Neural cell (in vitro differentiated cells): ENCODE measurements at regions not wholly inside any gene's neighbourhood (a gene's known extent, or its start where the extent isn't known, plus 50 kb on each side); places are given as distances from the start of the nearest gene placed in this dataset.

Source experiments
- H2AFZ ChIP-seq: fragments of 200-600, 300-800 bp; sonication (generic), shearing (Covaris generic); 2 replicates; pipeline ENCODE4 v1.6.0; 2014; ENCODE audit warnings: low read depth, mild to moderate bottlenecking, antibody characterized with exemption, low read length, moderate library complexity
- H3F3A ChIP-seq: fragments of 200-600 bp; shearing (Covaris generic); 2 replicates; pipeline ENCODE4 v1.6.1; 2016; ENCODE audit warnings: mild to moderate bottlenecking, moderate library complexity, mixed read lengths, antibody characterized with exemption, low read length; ENCODE audit not compliant: insufficient read depth, poor library complexity, severe bottlenecking
- H3K27ac ChIP-seq: fragments of 200-600, 300-800 bp; sonication (generic), shearing (Covaris generic); 2 replicates; pipeline ENCODE4 v1.5.1; 2014; ENCODE audit warnings: mild to moderate bottlenecking, low read length, moderate library complexity
- H3K27me3 ChIP-seq: fragments of 300-800, 200-600 bp; sonication (generic), shearing (Covaris generic); 2 replicates; pipeline ENCODE4 v1.6.0; 2014; ENCODE audit warnings: mild to moderate bottlenecking, low read depth, low read length, moderate library complexity; ENCODE audit not compliant: insufficient read depth
- H3K36me3 ChIP-seq: fragments of 300-800, 200-600 bp; sonication (generic), shearing (Covaris generic); 2 replicates; pipeline ENCODE4 v1.5.1; 2014; ENCODE audit warnings: mild to moderate bottlenecking, antibody characterized with exemption, low read length, moderate library complexity; ENCODE audit not compliant: insufficient read depth
- H3K4me2 ChIP-seq: fragments of 300-800, 200-600 bp; sonication (generic), shearing (Covaris generic); 2 replicates; pipeline ENCODE4 v1.6.0; 2014; ENCODE audit warnings: mild to moderate bottlenecking, low read length
- H3K4me3 ChIP-seq: fragments of 300-800, 200-600 bp; sonication (generic), shearing (Covaris generic); 2 replicates; pipeline ENCODE4 v1.5.1; 2014; ENCODE audit warnings: mild to moderate bottlenecking, low read length, moderate library complexity
- H3K79me2 ChIP-seq: fragments of 200-600 bp; shearing (Covaris generic); replicated peaks from 2 replicates; pipeline ENCODE4 v1.6.0; 2014; ENCODE audit warnings: mild to moderate bottlenecking, low read length, moderate library complexity; ENCODE audit not compliant: insufficient read depth
- H3K9ac ChIP-seq: fragments of 300-800, 200-600 bp; sonication (generic), shearing (Covaris generic); 2 replicates; pipeline ENCODE4 v1.6.1; 2016; ENCODE audit warnings: mild to moderate bottlenecking, low read length, mixed read lengths
- H3K9me2 ChIP-seq: fragments of 200-600 bp; shearing (Covaris generic); 2 replicates; pipeline ENCODE4 v1.6.1; 2016; ENCODE audit warnings: mild to moderate bottlenecking, low read length, mixed read lengths; ENCODE audit not compliant: insufficient read depth
- H3K9me3 ChIP-seq: fragments of 200-600, 300-800 bp; sonication (generic), shearing (Covaris generic); 2 replicates; pipeline ENCODE4 v1.6.1; 2016; ENCODE audit warnings: mild to moderate bottlenecking, mixed run types, low read length, moderate library complexity, mixed read lengths
- H4K20me1 ChIP-seq: fragments of 200-600 bp; shearing (Covaris generic); 2 replicates; pipeline ENCODE4 v1.6.1; 2016; ENCODE audit warnings: mild to moderate bottlenecking, mixed run types; ENCODE audit not compliant: insufficient read depth
- CTCF ChIP-seq: fragments of 450-650 bp; IDR thresholded peaks from 2 replicates; pipeline ENCODE4 v1.5.1; 2014; ENCODE audit warnings: antibody characterized with exemption, mild to moderate bottlenecking, moderate library complexity; ENCODE audit not compliant: poor library complexity, severe bottlenecking
- EP300 ChIP-seq: fragments of 450-650 bp; conservative IDR thresholded peaks from 2 replicates; pipeline ENCODE4 v1.6.1; 2014; ENCODE audit warnings: antibody characterized with exemption, mild to moderate bottlenecking, moderate library complexity; ENCODE audit not compliant: poor library complexity, severe bottlenecking
- EZH2 ChIP-seq: fragments of 200-600, 300-800 bp; shearing (Covaris generic), sonication (generic); IDR thresholded peaks from 2 replicates; pipeline ENCODE4 v1.6.1; 2014; ENCODE audit warnings: antibody characterized with exemption, low read length, borderline replicate concordance, mild to moderate bottlenecking; ENCODE audit not compliant: insufficient read depth, poor library complexity, severe bottlenecking
- MXI1 ChIP-seq: fragments of 450-650 bp; conservative IDR thresholded peaks from 2 replicates; pipeline ENCODE4 v1.6.1; 2014; ENCODE audit warnings: antibody characterized with exemption, mild to moderate bottlenecking; ENCODE audit not compliant: poor library complexity, severe bottlenecking
- POLR2AphosphoS5 ChIP-seq: IDR thresholded peaks from 2 replicates; pipeline ENCODE4 v1.6.1; 2012
- RAD21 ChIP-seq: fragments of 450-650 bp; conservative IDR thresholded peaks from 2 replicates; pipeline ENCODE4 v1.6.1; 2014; ENCODE audit warnings: antibody characterized with exemption, mild to moderate bottlenecking, moderate library complexity
- SMC3 ChIP-seq: fragments of 450-650 bp; conservative IDR thresholded peaks from 2 replicates; pipeline ENCODE4 v1.6.1; 2014; ENCODE audit warnings: antibody characterized with exemption, mild to moderate bottlenecking, moderate library complexity; ENCODE audit not compliant: poor library complexity
- TAF1 ChIP-seq: IDR thresholded peaks from 2 replicates; pipeline ENCODE4 v1.6.1; 2012; ENCODE audit warnings: low read depth
- TF ChIP-seq, protein P1 (sequence below): IDR thresholded peaks from 2 replicates; pipeline ENCODE4 v1.6.1; 2012; ENCODE audit warnings: borderline replicate concordance

DNA sequence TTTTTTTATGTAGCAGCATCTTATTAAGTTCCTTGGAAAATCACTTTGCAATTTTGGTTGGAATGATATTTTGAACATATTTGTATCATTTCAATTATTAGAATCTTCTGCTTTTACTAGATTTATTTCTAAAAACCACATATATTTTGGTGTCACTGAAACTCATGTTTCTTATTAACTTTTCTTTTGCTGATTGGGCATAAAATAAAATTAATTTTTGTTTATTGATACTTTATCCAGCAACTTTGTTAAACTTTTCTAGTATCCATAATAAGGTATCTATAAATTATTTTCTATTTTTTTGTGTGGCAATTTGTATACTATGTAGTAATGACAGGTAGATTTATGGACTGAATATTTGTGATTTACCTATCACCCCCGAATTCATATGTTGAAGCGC lies 556.4 kb upstream of the ATXN8OS start:
- Histone ChIP-seq H3K79me2 (no peaks in the 10 kb centered on the region), H3K36me3 (no peaks in the 10 kb centered on the region), H3F3A (no peaks in the 10 kb centered on the region), H2AFZ (no peak overlapping the region), H3K9ac (no peak overlapping the region), H3K27me3 (no peaks in the 10 kb centered on the region), H4K20me1 (no peaks in the 10 kb centered on the region), H3K9me2 (no peaks in the 10 kb centered on the region), H3K9me3 (no peaks in the 10 kb centered on the region), H3K27ac (no peak overlapping the region), H3K4me2 (no peak overlapping the region), H3K4me3 (no peak overlapping the region)
- TF ChIP-seq, protein P1, sequence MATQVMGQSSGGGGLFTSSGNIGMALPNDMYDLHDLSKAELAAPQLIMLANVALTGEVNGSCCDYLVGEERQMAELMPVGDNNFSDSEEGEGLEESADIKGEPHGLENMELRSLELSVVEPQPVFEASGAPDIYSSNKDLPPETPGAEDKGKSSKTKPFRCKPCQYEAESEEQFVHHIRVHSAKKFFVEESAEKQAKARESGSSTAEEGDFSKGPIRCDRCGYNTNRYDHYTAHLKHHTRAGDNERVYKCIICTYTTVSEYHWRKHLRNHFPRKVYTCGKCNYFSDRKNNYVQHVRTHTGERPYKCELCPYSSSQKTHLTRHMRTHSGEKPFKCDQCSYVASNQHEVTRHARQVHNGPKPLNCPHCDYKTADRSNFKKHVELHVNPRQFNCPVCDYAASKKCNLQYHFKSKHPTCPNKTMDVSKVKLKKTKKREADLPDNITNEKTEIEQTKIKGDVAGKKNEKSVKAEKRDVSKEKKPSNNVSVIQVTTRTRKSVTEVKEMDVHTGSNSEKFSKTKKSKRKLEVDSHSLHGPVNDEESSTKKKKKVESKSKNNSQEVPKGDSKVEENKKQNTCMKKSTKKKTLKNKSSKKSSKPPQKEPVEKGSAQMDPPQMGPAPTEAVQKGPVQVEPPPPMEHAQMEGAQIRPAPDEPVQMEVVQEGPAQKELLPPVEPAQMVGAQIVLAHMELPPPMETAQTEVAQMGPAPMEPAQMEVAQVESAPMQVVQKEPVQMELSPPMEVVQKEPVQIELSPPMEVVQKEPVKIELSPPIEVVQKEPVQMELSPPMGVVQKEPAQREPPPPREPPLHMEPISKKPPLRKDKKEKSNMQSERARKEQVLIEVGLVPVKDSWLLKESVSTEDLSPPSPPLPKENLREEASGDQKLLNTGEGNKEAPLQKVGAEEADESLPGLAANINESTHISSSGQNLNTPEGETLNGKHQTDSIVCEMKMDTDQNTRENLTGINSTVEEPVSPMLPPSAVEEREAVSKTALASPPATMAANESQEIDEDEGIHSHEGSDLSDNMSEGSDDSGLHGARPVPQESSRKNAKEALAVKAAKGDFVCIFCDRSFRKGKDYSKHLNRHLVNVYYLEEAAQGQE, result no peak
- TF ChIP-seq POLR2AphosphoS5, result no peak
- TF ChIP-seq CTCF, result no peak
- no peak for TF ChIP-seq TAF1
- no peak for TF ChIP-seq SMC3
- TF ChIP-seq MXI1, result no peak
- TF ChIP-seq RAD21, result no peak
- no peak for TF ChIP-seq EP300
- no peak for TF ChIP-seq EZH2

DNA sequence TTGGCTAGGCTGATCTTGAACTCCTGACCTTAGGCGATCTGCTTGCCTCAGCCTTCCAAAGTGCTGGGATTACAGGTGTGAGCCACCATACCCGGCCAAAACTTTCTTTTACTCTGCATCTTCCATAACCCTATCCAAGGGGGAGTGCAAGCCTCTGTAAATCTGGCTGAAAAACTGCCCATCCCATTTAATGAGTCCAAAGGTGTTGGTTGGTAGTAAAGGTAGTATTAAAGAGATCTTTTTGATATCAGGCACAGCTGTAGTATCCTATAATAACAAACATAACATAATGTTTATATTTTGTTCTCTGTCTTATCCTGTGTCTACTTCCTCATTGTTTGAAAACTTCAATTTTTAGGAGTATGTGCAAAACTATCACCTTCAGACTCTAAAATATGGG lies 559.8 kb upstream of the ATXN8OS start:
- no peaks in the 10 kb centered on the region for H3K27me3 ChIP-seq
- no peak overlapping the region for H3K4me2 ChIP-seq
- H3K9me3 ChIP-seq, result no peaks in the 10 kb centered on the region
- TF ChIP-seq SMC3, result no peak
- H2AFZ ChIP-seq, result no peak overlapping the region
- H3K36me3 ChIP-seq, result no peaks in the 10 kb centered on the region
- H3F3A ChIP-seq, result no peaks in the 10 kb centered on the region
- H4K20me1 ChIP-seq, result no peaks in the 10 kb centered on the region
- no peaks in the 10 kb centered on the region for H3K79me2 ChIP-seq
- no peaks in the 10 kb centered on the region for H3K9me2 ChIP-seq
- no peak overlapping the region for H3K4me3 ChIP-seq
- H3K27ac ChIP-seq, result no peak overlapping the region
- no peak overlapping the region for H3K9ac ChIP-seq

DNA sequence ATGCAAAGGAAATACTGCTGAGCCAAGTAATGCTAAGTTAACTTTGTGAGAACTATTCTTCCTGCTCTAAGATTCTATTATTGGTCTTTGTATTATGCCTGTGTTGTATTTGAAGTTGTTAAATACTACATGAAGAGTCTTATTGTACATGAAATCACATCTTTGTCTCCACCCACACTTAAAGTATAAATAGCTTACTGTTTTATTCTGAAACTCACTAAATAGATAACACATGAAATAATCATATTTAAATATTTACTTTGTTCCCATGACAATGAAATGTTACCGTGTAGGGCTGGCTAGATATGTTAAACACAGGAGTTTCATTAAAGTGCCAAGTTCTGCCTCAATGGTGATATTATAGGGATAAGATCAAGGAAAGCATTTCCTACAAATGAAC lies 562.1 kb upstream of the ATXN8OS start:
- Histone ChIP-seq H3K9ac (no peak overlapping the region), H2AFZ (no peak overlapping the region), H3K4me3 (no peak overlapping the region), H4K20me1 (no peaks in the 10 kb centered on the region), H3K36me3 (no peaks in the 10 kb centered on the region), H3K9me2 (no peaks in the 10 kb centered on the region), H3K79me2 (no peaks in the 10 kb centered on the region), H3K9me3 (no peaks in the 10 kb centered on the region), H3K4me2 (no peak overlapping the region), H3F3A (no peaks in the 10 kb centered on the region), H3K27me3 (no peaks in the 10 kb centered on the region), H3K27ac (no peak overlapping the region)
- TF ChIP-seq EP300 (no peak), SMC3 (no peak), CTCF (no peak), EZH2 (no peak), MXI1 (no peak), RAD21 (no peak), POLR2AphosphoS5 (no peak), TAF1 (no peak)
- TF ChIP-seq, protein P1, result no peak
